ENCODE measurements at regions not wholly inside any gene's neighbourhood (a gene's known extent, or its start where the extent isn't known, plus 50 kb on each side); places are given as distances from the start of the nearest gene placed in this dataset.
"Not testable (repeated sequence)": the region's sequence is repeated elsewhere in the genome, so short reads cannot be mapped to it uniquely, and the experiment has no call there.

DNA sequence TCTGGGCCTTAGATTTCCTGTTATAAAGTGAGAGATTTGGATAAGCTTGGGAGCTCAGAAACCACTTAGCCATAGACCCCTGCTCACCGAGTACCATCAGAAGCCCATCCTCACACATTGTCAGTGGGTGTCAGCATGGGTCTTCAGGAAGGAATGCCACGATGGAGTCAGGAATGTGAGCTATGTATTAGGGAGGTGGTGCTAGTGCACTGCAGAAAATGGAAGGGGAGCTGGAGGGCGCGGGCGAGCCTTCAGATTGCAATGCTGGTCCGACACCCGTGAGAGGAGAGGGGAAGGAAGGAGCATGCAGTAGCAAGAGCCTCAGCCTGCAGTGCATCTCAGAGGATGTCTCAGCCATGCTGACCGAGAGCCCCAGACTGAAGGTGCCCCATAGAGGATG lies 294.5 kb downstream of the FOXL1 start:
- no peak for DNase-seq

DNA sequence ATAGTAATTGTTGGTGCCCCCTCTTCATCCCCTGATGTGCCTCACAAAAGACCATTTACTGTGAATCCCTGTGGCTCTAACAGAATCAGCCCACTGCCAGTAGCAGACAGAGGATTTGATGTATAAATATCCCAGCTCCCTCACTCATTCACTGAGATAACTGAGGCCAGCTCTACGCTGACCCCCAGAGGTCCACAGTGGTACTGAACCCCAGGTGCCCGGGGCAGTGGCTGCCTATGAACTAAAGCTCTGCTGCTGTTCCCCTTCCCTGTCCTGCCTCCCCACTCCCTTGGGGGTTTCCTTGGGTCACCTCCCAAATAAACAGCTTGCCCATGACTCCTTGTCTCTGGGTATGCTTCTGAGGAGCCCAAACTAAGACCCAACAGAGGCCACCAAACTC lies 295.8 kb downstream of the FOXL1 start:
- no peak for DNase-seq

- no peak for DNase-seq
Measured at GRCh38 chr16:86876499-86876898, 298.1 kb downstream of the FOXL1 start.

DNA sequence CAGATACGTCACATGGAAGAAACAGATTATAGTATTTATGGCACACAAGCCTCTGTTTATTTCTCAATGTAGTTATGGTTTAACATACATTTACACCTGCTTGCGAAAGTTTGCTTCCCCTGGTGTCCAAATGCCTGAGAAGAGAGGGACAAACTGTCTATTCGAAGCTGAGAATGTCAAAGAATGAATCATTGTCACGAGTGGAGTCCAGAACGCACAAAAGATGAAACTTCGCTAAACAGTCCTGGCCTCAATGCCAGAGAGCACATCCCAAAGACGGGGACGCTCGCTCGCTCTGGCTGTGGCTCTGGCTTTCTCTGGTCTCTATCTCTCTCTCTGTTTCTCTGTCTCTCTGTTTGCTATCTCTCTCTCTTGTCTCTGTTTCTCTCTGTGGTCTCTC lies 298.8 kb downstream of the FOXL1 start:
- no peak for DNase-seq

DNA sequence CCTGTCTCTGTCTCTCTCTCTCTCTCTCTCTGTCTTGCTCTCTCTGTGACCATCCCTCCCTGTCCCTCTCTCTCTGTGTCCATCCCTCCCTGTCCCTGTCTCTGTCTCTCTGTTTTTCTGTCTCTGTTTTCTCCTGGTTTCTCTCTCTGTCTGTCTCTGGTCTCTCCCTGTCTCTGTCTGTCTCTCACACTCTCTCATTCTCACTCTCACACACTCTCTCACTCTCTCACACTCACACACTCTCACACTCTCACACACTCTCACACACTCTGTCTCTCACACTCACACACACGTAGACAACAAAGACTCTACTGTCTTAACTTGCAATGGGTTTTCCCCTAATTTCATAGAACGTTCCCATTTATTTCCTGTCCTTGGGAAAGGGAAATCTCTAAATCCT lies 299.5 kb downstream of the FOXL1 start:
- no peak for DNase-seq

DNA sequence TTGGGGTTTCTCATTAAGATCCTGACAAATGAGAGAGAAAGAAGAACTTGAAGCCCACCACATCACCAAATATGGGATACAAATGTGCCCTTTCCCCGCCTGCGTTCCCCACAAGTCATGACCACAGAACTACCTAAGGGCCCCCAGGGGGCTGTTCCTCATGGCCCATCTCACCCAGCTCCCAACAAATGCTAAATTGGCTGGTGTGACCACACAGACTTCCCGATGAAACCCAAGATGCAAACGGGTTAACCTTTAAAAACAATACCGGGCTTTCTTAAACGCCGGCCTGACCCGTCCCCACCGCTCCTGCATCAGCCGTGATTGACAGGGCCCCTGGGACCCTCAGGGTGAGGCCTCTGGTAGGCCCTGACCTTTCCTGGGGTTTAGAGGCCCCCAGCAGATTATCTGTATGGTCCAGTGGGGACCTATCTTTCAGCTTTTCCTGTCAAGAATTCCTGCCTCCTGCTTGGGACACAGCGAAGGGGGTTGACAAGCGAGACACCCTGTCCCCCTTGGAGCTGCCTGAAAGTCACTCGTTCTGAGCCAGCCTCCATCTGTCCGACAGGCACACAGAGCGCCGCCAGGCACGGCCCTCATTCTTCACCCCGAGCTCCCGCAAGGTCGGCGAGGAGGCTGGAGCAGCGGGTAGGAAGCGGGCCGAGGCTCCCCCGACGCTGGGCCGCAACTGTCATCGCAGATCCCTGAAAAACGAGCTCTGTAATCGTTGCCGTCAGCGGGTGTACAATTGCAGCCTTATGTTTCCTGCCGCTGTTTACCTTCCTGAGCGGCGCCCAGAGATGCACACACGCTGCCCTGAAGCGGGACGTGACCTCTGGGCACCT lies 300.1 kb downstream of the FOXL1 start:
- no peak for DNase-seq

DNA sequence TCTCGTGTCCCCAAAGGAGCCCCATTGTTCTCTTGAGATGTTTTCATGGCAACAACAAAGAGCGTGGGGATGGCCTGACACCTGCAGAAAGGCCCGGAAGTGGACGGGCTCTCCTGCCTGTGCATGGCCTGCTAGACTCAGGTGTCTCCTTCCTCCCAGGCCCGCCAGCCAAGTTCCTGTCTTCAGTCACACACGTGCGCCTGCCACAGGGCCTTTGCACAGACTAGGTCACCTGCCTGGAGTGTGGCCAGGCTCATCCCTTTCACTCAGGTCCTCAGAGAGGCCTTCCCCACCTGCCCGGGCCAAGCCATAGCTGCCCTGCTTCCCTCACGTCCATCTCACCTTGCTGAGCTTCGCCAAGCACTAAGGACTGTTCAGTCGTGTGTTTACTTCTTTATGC lies 300.9 kb downstream of the FOXL1 start:
- DNase-seq, result no peak

GRCh38 chr16:86880316-86881117 lies 302.2 kb downstream of the FOXL1 start:
- DNase-seq, result no peak

DNA sequence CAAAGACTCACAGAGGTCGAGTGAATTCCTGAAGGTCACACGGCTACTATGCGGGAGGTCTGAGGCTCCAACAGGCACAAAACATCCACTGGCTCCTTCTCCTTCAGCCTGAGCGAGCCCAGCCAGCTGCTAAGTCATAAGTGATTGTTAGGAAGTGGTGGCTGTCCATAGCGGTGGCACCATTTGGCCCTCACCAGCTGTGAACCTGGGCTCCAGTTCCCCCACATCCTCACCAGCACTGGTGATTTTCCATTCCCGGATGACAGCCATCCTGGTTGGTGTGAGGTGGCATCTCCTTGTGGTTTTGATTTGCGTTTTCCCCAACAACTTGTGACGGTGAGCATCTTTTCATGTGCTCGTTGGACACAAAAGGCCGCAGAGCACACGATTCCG lies 302.8 kb downstream of the FOXL1 start:
- no peak for DNase-seq

DNA sequence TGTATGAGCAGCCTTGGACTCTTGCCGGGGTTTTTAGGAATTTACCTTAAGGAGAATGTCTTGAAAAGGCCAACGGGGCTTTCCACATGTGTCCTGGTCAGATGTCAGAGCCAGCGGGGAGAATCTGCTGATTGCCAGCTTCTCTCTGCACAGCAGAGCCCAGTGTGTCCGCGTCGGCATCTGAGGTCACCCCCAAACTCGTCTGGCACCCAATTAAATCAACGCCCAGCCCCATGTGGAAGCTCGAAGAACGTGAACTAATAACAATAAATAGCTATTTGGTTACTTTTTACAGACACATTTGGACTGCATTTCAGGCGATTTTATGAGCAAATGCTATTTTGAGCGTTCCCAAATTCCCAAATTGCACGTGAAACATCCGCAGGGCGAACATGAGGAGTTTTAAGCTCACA lies 303.5 kb downstream of the FOXL1 start:
- DNase-seq, result no peak

GRCh38 chr16:86882586-86883280 lies 304.4 kb downstream of the FOXL1 start:
- peak; percentile 26 for DNase-seq

DNA sequence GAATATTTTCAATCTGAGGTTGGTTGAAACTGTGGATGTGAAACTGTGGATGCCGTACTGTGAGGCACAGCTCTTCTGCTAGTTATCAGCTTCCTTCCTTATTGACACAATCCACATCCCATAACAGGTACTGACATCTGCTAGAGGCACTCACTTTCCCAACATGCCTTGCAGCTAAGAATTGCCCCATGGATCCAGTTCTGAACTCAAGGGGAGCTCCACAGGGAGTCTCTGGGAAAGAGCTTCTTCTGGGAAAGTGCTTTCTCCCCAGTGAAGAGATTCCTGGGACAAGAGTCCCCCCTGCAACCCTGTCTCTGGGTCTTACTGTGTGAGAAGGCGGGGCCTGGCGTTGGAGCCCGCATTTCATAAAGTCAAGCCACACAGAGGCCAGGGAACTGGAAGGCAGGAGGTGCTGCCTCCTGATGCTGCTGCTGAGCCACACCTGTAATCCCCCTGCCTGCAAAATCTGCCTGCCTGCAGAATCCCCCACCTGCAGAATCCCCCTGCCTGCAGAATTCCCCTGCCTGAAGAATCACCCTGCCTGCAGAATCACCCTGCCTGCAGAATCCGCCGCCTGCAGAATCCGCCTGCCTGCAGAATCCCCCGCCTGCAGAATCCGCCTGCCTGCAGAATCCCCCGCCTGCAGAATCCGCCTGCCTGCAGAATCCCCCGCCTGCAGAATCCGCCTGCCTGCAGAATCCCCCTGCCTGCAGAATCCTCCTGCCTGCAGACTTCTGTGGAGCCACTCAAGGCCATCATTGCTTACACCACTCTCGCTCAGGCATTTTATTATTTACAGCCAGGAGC lies 305.4 kb downstream of the FOXL1 start:
- DNase-seq, result peak; percentile 28

DNA sequence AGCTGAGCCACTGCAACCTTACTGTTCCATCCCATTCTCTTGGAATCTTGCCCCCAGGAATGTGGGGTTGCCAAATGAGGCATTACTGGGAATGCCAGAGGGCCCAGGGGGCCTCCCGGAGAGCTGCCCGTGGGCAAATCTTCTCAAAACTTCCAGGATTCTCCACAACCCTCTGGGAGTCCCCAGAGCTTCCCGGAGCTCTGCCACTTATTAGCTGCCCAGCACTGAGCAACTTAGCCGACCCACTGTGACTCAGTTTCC lies 306.0 kb downstream of the FOXL1 start:
- DNase-seq, result no peak

- no peak for DNase-seq
Measured at GRCh38 chr16:86885139-86885538, 306.8 kb downstream of the FOXL1 start.

DNA sequence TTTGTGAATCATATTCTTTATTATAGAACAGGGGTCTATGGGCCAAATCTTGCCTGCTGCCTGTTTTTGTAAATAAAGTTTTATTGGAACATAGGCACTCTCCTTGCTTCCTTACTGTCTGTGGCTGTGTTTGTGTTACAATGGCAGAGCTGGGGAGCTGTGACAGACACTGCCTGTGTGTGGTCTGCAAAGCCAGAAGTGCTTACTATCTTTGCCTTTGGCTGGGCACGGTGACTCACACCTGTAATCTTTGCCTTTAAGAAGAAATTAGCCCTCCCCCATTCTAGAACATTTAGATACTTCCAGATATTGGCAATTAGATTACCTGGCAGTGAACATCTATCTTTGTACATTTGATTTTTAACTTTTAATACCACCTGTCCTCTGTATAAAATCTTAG lies 308.3 kb downstream of the FOXL1 start:
- no peak for DNase-seq

- DNase-seq, result no peak
Measured at GRCh38 chr16:86887416-86887815, 309.1 kb downstream of the FOXL1 start.

DNA sequence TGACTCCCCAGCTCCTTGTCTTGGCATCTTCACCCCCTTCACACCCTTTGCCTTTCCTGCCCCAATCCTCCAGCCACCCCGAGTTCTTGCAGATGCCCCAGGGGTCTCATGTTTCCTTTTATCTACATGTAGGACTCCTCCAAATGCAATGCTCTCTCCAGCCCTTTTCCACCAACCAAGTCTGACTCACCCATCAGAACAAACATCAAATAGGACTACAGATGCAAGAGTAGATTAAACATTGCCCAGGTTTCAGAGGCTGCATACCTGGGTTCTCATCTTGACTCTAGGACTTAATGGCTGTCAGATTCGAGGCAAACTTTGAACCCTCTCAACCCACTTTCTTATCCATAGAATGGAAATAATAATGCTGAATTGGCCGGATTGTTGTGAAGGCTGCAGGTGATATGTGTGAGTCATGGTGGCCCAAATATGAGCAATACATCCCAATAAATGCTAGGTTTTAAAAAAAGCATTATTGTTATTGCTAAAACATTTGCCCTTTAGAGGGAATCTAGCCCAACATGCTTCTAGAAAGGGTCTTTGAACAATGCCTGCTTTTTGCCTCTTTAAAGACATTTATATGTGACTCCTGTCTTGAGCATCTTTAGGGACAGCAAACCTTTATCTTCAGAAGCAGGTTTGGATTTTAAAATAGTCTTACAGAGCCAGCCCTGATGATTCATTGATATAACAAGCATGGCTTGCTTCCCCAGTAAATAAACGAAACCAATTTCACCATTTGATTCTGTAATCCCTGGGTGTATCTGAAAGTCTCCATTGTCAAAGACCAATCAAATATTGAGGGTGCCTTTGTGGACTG lies 310.1 kb downstream of the FOXL1 start:
- DNase-seq, result no peak

DNA sequence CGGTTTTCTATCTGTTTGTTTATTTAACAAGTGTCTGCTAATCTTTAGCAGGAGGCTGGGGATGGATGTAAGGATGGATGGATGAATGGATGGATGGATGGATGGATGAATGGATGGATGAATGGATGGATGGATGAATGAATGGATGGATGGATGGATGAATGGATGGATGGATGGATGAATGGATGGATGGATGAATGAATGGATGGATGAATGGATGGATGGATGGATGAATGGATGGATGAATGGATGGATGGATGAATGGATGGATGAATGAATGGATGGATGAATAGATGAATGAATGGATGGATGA lies 310.7 kb downstream of the FOXL1 start:
- not testable (repeated sequence) for DNase-seq

GRCh38 chr16:86889974-86890373 lies 311.6 kb downstream of the FOXL1 start:
- DNase-seq, result no peak

GRCh38 chr16:86891121-86891520 lies 312.8 kb downstream of the FOXL1 start:
- DNase-seq, result no peak

- no peak for DNase-seq
Measured at GRCh38 chr16:86891631-86892030, 313.3 kb downstream of the FOXL1 start.

- peak; percentile 61 for DNase-seq
Measured at GRCh38 chr16:86892509-86892908, 314.2 kb downstream of the FOXL1 start.
